OCI-LY1 (cell line): ENCODE measurements at regions not wholly inside any gene's neighbourhood (a gene's known extent, or its start where the extent isn't known, plus 50 kb on each side); places are given as distances from the start of the nearest gene placed in this dataset.

Experiments
- CTCF ChIP-seq: fragments of 200-600 bp; sonication (generic), shearing (Covaris generic); IDR thresholded peaks from 2 replicates; pipeline ENCODE4 v1.5.1; 2017; ENCODE audit warnings: mild to moderate bottlenecking, antibody characterized with exemption, low read length, moderate library complexity, mixed read lengths
- EZH2 ChIP-seq: fragments of 200-600 bp; sonication (generic), shearing (Covaris generic); IDR thresholded peaks from 2 replicates; pipeline ENCODE4 v1.8.0; 2017; ENCODE audit warnings: borderline replicate concordance, mixed run types, mild to moderate bottlenecking, antibody characterized with exemption, low read length, moderate library complexity, mixed read lengths

- TF ChIP-seq CTCF: no peak
- no peak for TF ChIP-seq EZH2
Observed at GRCh38 chr18:78390952-78391348, 588.7 kb upstream of the SALL3 start.
